Spleen (tissue), 11 donors: ENCODE measurements at regions not wholly inside any gene's neighbourhood (a gene's known extent, or its start where the extent isn't known, plus 50 kb on each side); places are given as distances from the start of the nearest gene placed in this dataset.

Source experiments
- DNase-seq: peaks from one replicate; pipeline ENCODE4 v3.0.0-alpha.2; 2020
- H3K27ac ChIP-seq, 8 donors: fragments of 200-600 bp; sonication (generic) in 7 of 8; 1 replicate in 4 of 8; 2 replicates in 4 of 8; pipeline versions ENCODE4 v1.5.0 to v1.8.0; 2016 to 2021; ENCODE audit warnings: inconsistent platforms in 4 of 8, mild to moderate bottlenecking in 4 of 8, moderate library complexity in 1 of 8
- H3K27me3 ChIP-seq, 7 donors: fragments of 200-600 bp; sonication (generic) in 6 of 7; replicated peaks in 1 of 7; 1 replicate in 4 of 7; 2 replicates in 3 of 7; pipeline versions ENCODE4 v1.5.0 to v1.8.0; 2016 to 2021; ENCODE audit warnings: inconsistent platforms in 3 of 7, mild to moderate bottlenecking in 1 of 7
- H3K36me3 ChIP-seq, 6 donors: fragments of 200-600 bp; sonication (generic) in 5 of 6; 1 replicate in 4 of 6; 2 replicates in 2 of 6; pipeline versions ENCODE4 v1.5.0 to v1.8.0; 2016 to 2021; ENCODE audit warnings: inconsistent platforms in 2 of 6
- H3K4me1 ChIP-seq, 6 donors: fragments of 200-600 bp; sonication (generic) in 5 of 6; 1 replicate in 3 of 6; 2 replicates in 3 of 6; pipeline versions ENCODE4 v1.5.0 to v1.8.0; 2016 to 2021; ENCODE audit warnings: inconsistent platforms in 3 of 6
- H3K4me3 ChIP-seq, 8 donors: fragments of 200-600 bp; sonication (generic) in 7 of 8; 1 replicate in 4 of 8; 2 replicates in 4 of 8; pipeline versions ENCODE4 v1.5.0 to v1.8.0; 2016 to 2021; ENCODE audit warnings: inconsistent platforms in 4 of 8, mild to moderate bottlenecking in 4 of 8, moderate library complexity in 2 of 8
- H3K9me3 ChIP-seq, 8 donors: fragments of 200-600 bp; sonication (generic) in 7 of 8; 1 replicate in 4 of 8; 2 replicates in 4 of 8; pipeline versions ENCODE4 v1.5.0 to v1.8.0; 2016 to 2021; ENCODE audit warnings: inconsistent platforms in 4 of 8
- CTCF ChIP-seq, 11 experiments: fragments of 200-600 bp in 7 of 11; fragments of 450-650 bp in 4 of 11; sonication (generic) in 4 of 11; IDR thresholded peaks in 8 of 11; conservative IDR thresholded peaks in 3 of 11; 1 replicate in 7 of 11; 2 replicates in 4 of 11; pipeline versions ENCODE4 v1.4.0 to v1.8.0; 2016 to 2021; ENCODE audit warnings: antibody characterized with exemption in 11 of 11, inconsistent platforms in 4 of 11, mild to moderate bottlenecking in 1 of 11
- POLR2A ChIP-seq, 3 donors: fragments of 450-650 bp; IDR thresholded peaks; one replicate each; pipeline ENCODE4 v1.5.1; 2017; ENCODE audit warnings: antibody characterized with exemption in 3 of 3, mild to moderate bottlenecking in 1 of 3
- POLR2AphosphoS5 ChIP-seq, 3 donors: sonication (generic); formaldehyde crosslinking; IDR thresholded peaks; one replicate each; pipeline ENCODE4 v1.5.1; 2017; ENCODE audit warnings: antibody characterized with exemption in 3 of 3
- WGBS, 5 donors: extraction: QIAGEN DNeasy Blood & Tissue Kit in 3 of 5; methylation state at CpG; one replicate each; pipeline versions ENCODE4 v1.1.5 to v1.1.7; 2013 to 2018; 5-methylcytosine and 5-hydroxymethylcytosine counted together
- intact Hi-C: fragments of 100-400 bp; cut with DNase I; formaldehyde crosslinking; loops from one replicate; pipeline ENCODE4 v1.15.0; 2023; ENCODE audit warnings: low total_unique reads
- donor health status: healthy with polysubstance abuse.
- donor health status: DM: no; HTN: no; CAD: no; lungs with moderate emphysema.
- donor health status: DM: no; HTN: no; CAD: no.
- donor health status: Bipolar disorder and iron deficiency.
- donor health status: healthy.
- donor health status: DM: no; HTN: no; CAD: no.
- donor health status: DM: yes; HTN: yes; CAD: no.

- Histone ChIP-seq H3K9me3 (no peaks in the 10 kb centered on the region), H3K27ac (no peak overlapping the region), H3K27me3 (no peaks in the 10 kb centered on the region), H3K36me3 (no peaks in the 10 kb centered on the region), H3K4me1 (no peaks in the 10 kb centered on the region), H3K4me3 (no peak overlapping the region)
- WGBS, 5 donors, result 70 to 80% (median 76%) methylated on average over 2 of the region's 2 CpGs
- intact Hi-C loops, result no loop called here
- DNase-seq, result no peak
- TF ChIP-seq POLR2AphosphoS5 (IDR thresholded peaks at IDR 0.05) (no peak), POLR2A (IDR thresholded peaks at IDR 0.05) (no peak)
Observed at GRCh38 chr2:215601990-215602721, 166.3 kb upstream of the FN1 start.

- H3K36me3 ChIP-seq, result no peaks in the 10 kb centered on the region
- H3K4me3 ChIP-seq, result no peak overlapping the region
- intact Hi-C loops, result no loop called here
- no peaks in the 10 kb centered on the region for H3K27me3 ChIP-seq
- TF ChIP-seq POLR2AphosphoS5 (IDR thresholded peaks at IDR 0.05) (no peak), POLR2A (IDR thresholded peaks at IDR 0.05) (no peak), CTCF (IDR thresholded peaks at IDR 0.05 in 8 of 11, conservative IDR thresholded peaks at IDR 0.05 in 3 of 11) (no peak)
- H3K27ac ChIP-seq, result no peak overlapping the region
- WGBS, 5 donors, result 88 to 96% (median 91%) methylated on average over 3 of the region's 3 CpGs
- H3K4me1 ChIP-seq, result no peaks in the 10 kb centered on the region
- no peak for DNase-seq
- no peaks in the 10 kb centered on the region for H3K9me3 ChIP-seq
Observed at GRCh38 chr2:215601526-215601925, 165.7 kb upstream of the FN1 start.

GRCh38 chr2:215598376-215598975, 162.6 kb upstream of the FN1 start:
- Histone ChIP-seq H3K27me3 (no peaks in the 10 kb centered on the region), H3K4me1 (no peaks in the 10 kb centered on the region), H3K9me3 (no peaks in the 10 kb centered on the region), H3K36me3 (no peaks in the 10 kb centered on the region), H3K27ac (no peak overlapping the region), H3K4me3 (no peak overlapping the region)
- DNase-seq, result no peak
- WGBS, 5 donors, result 69 to 91% (median 83%) methylated on average over 3 of the region's 3 CpGs
- TF ChIP-seq POLR2AphosphoS5 (IDR thresholded peaks at IDR 0.05) (no peak), POLR2A (IDR thresholded peaks at IDR 0.05) (no peak), CTCF (IDR thresholded peaks at IDR 0.05 in 8 of 11, conservative IDR thresholded peaks at IDR 0.05 in 3 of 11) (no peak)
- intact Hi-C loops, result no loop called here

GRCh38 chr2:215597577-215597976, 161.7 kb upstream of the FN1 start:
- Histone ChIP-seq H3K4me1 (no peaks in the 10 kb centered on the region), H3K27me3 (no peaks in the 10 kb centered on the region), H3K4me3 (no peak overlapping the region), H3K36me3 (no peaks in the 10 kb centered on the region), H3K9me3 (no peaks in the 10 kb centered on the region), H3K27ac (no peak overlapping the region)
- DNase-seq, result no peak
- intact Hi-C loops, result no loop called here
- 87 to 98% (median 92%) methylated on average over 3 of the region's 3 CpGs for WGBS, 5 donors
- TF ChIP-seq CTCF (IDR thresholded peaks at IDR 0.05 in 8 of 11, conservative IDR thresholded peaks at IDR 0.05 in 3 of 11) (no peak), POLR2AphosphoS5 (IDR thresholded peaks at IDR 0.05) (no peak), POLR2A (IDR thresholded peaks at IDR 0.05) (no peak)
